H1 (cell line): ENCODE measurements at regions not wholly inside any gene's neighbourhood (a gene's known extent, or its start where the extent isn't known, plus 50 kb on each side); places are given as distances from the start of the nearest gene placed in this dataset. TPM values are rescaled to one million over a fixed set of nuclear protein-coding genes. Genes with fewer than 3 reads are reported as not detected.

ENCODE experiments used
- small RNA-seq: library from polyadenylated mRNA; stranded (forward); fragments of <200 nt; extraction: miRNeasy Mini kit (QIAGEN cat#:217004); gene quantifications from one replicate; pipeline ENCODE3, GENCODE V24; 2013; ENCODE audit not compliant: insufficient read depth

Small RNA genes in the stretch of these regions (small RNA-seq; reads per million reads assigned to genes)
- gene AC110588.1 (not detected), gene RF00017 (not detected), gene RNA5SP401 (not detected)
